ENCODE measurements at regions not wholly inside any gene's neighbourhood (a gene's known extent, or its start where the extent isn't known, plus 50 kb on each side); places are given as distances from the start of the nearest gene placed in this dataset.
"Not testable (repeated sequence)": the region's sequence is repeated elsewhere in the genome, so short reads cannot be mapped to it uniquely, and the experiment has no call there.

GRCh38 chr10:121378251-121378801 lies 219.9 kb downstream of the FGFR2 start:
- DNase-seq: no peak
- H3K4me3 Mint-ChIP-seq: no peak overlapping the region
- CTCF ChIA-PET: no interaction called here
- intact Hi-C loops (cut with micrococcal nuclease): no loop called here
- ATAC-seq (ENCODE audit: low read depth): no peak
- H3K27ac Mint-ChIP-seq: no peak overlapping the region
- POLR2A ChIA-PET: no interaction called here
- H3K27me3 Mint-ChIP-seq: no peaks in the 10 kb centered on the region
- peaks cover 2% of the 10 kb centered on the region for H3K9me3 Mint-ChIP-seq
- TF ChIP-seq CTCF (IDR thresholded peaks at IDR 0.05): no peak
- H3K36me3 Mint-ChIP-seq (ENCODE audit: low read depth): no peaks in the 10 kb centered on the region
- no peaks in the 10 kb centered on the region for H3K4me1 Mint-ChIP-seq

GRCh38 chr10:121379013-121379412 lies 219.2 kb downstream of the FGFR2 start:
- intact Hi-C loops (cut with micrococcal nuclease): no loop called here
- Mint-ChIP-seq H3K27ac (no peak overlapping the region), H3K27me3 (no peaks in the 10 kb centered on the region), H3K4me3 (no peak overlapping the region), H3K9me3 (peaks cover 2% of the 10 kb centered on the region), H3K36me3 (ENCODE audit: low read depth) (no peaks in the 10 kb centered on the region), H3K4me1 (no peaks in the 10 kb centered on the region)
- no peak for TF ChIP-seq CTCF (IDR thresholded peaks at IDR 0.05)
- CTCF ChIA-PET: no interaction called here
- POLR2A ChIA-PET: no interaction called here
- ATAC-seq (ENCODE audit: low read depth) (no peak), DNase-seq (no peak)

- no peak for DNase-seq
- ChIA-PET POLR2A (no interaction called here), CTCF (no interaction called here)
- ATAC-seq (ENCODE audit: low read depth): no peak
- TF ChIP-seq CTCF (IDR thresholded peaks at IDR 0.05): no peak
- H3K9me3 Mint-ChIP-seq: peaks cover 4% of the 10 kb centered on the region
- no peaks in the 10 kb centered on the region for H3K36me3 Mint-ChIP-seq (ENCODE audit: low read depth)
- H3K27ac Mint-ChIP-seq: no peak overlapping the region
- H3K27me3 Mint-ChIP-seq: no peaks in the 10 kb centered on the region
- no peak overlapping the region for H3K4me3 Mint-ChIP-seq
- intact Hi-C loops (cut with micrococcal nuclease): no loop called here
- H3K4me1 Mint-ChIP-seq: no peaks in the 10 kb centered on the region
Measured at GRCh38 chr10:121380211-121380610, 218.0 kb downstream of the FGFR2 start.

- H3K4me3 Mint-ChIP-seq; H3K9me3 Mint-ChIP-seq; DNase-seq; POLR2A ChIA-PET; H3K36me3 Mint-ChIP-seq (ENCODE audit: low read depth); intact Hi-C loops (cut with micrococcal nuclease); CTCF ChIA-PET; H3K27me3 Mint-ChIP-seq; ATAC-seq (ENCODE audit: low read depth); H3K27ac Mint-ChIP-seq; H3K4me1 Mint-ChIP-seq: not testable (repeated sequence)
Measured at GRCh38 chr10:121382029-121382520, 216.2 kb downstream of the FGFR2 start.

- H3K9me3 Mint-ChIP-seq: peaks cover 4% of the 10 kb centered on the region
- no peak overlapping the region for H3K4me3 Mint-ChIP-seq
- intact Hi-C loops (cut with micrococcal nuclease): no loop called here
- H3K4me1 Mint-ChIP-seq: no peaks in the 10 kb centered on the region
- no peak overlapping the region for H3K27ac Mint-ChIP-seq
- ATAC-seq (ENCODE audit: low read depth): no peak
- H3K36me3 Mint-ChIP-seq (ENCODE audit: low read depth): no peaks in the 10 kb centered on the region
- TF ChIP-seq CTCF (IDR thresholded peaks at IDR 0.05): no peak
- DNase-seq: no peak
- ChIA-PET CTCF (no interaction called here), POLR2A (no interaction called here)
- H3K27me3 Mint-ChIP-seq: no peaks in the 10 kb centered on the region
Measured at GRCh38 chr10:121385136-121385535, 213.1 kb downstream of the FGFR2 start.

- Mint-ChIP-seq H3K9me3 (no peaks in the 10 kb centered on the region), H3K27me3 (peaks cover 3% of the 10 kb centered on the region), H3K36me3 (ENCODE audit: low read depth) (no peaks in the 10 kb centered on the region), H3K27ac (no peak overlapping the region), H3K4me3 (no peak overlapping the region), H3K4me1 (no peaks in the 10 kb centered on the region)
- ATAC-seq (ENCODE audit: low read depth) (no peak), DNase-seq (no peak)
- ChIA-PET CTCF (no interaction called here), POLR2A (no interaction called here)
- intact Hi-C loops (cut with micrococcal nuclease): no loop called here
- no peak for TF ChIP-seq CTCF (IDR thresholded peaks at IDR 0.05)
Measured at GRCh38 chr10:121392657-121393056, 205.6 kb downstream of the FGFR2 start.
